Activated naive CD8-positive, alpha-beta T cell treated with anti-CD3 and anti-CD28 coated beads, Interleukin-2, amount 10 ng/mL, durations not matched to agents 7 days and 5 days (primary cell): ENCODE measurements at regions not wholly inside any gene's neighbourhood (a gene's known extent, or its start where the extent isn't known, plus 50 kb on each side); places are given as distances from the start of the nearest gene placed in this dataset.
"Not testable (repeated sequence)": the region's sequence is repeated elsewhere in the genome, so short reads cannot be mapped to it uniquely, and the experiment has no call there.

Source experiments
- ATAC-seq: fragments of 150-1000 bp; cut with Tn5 transposase; one replicate; pipeline ENCODE4 v1.10.0; 2021; ENCODE audit warnings: low read depth, moderate library complexity
- POLR2A ChIA-PET: fragments of 350-600 bp; sonication (Branson Sonifier 250); formaldehyde crosslinking; loops from one replicate; lab custom pipeline; 2021; ENCODE audit warnings: antibody characterized with exemption; lab: Charles Lee
- DNase-seq: peaks from one replicate; pipeline ENCODE4 v3.0.0; 2021
- H3K27ac Mint-ChIP-seq: one replicate; pipeline ENCODE4 v1.8.0; 2022; ENCODE audit warnings: mild to moderate bottlenecking, mixed read lengths
- H3K27me3 Mint-ChIP-seq: one replicate; pipeline ENCODE4 v1.8.0; 2022; ENCODE audit warnings: mild to moderate bottlenecking, moderate library complexity, mixed read lengths
- H3K36me3 Mint-ChIP-seq: one replicate; pipeline ENCODE4 v1.8.0; 2021; ENCODE audit warnings: mild to moderate bottlenecking, mixed read lengths
- H3K4me1 Mint-ChIP-seq: one replicate; pipeline ENCODE4 v1.8.0; 2021; ENCODE audit warnings: mixed read lengths
- H3K4me3 Mint-ChIP-seq: one replicate; pipeline ENCODE4 v1.8.0; 2022; ENCODE audit warnings: mild to moderate bottlenecking, moderate library complexity, mixed read lengths
- H3K9me3 Mint-ChIP-seq: one replicate; pipeline ENCODE4 v1.8.0; 2021; ENCODE audit warnings: mixed read lengths

GRCh38 chr10:15442056-15442455 lies 71.0 kb upstream of the FAM171A1 start:
- no peaks in the 10 kb centered on the region for H3K36me3 Mint-ChIP-seq
- H3K27me3 Mint-ChIP-seq = peaks cover 25% of the 10 kb centered on the region
- H3K27ac Mint-ChIP-seq = no peak overlapping the region
- no peaks in the 10 kb centered on the region for H3K9me3 Mint-ChIP-seq
- peaks cover 3% of the 10 kb centered on the region for H3K4me1 Mint-ChIP-seq
- POLR2A ChIA-PET = no interaction called here
- DNase-seq (no peak), ATAC-seq (no peak)
- H3K4me3 Mint-ChIP-seq = no peak overlapping the region

- H3K4me1 Mint-ChIP-seq = peaks cover 3% of the 10 kb centered on the region
- POLR2A ChIA-PET = no interaction called here
- no peaks in the 10 kb centered on the region for H3K36me3 Mint-ChIP-seq
- DNase-seq (no peak), ATAC-seq (no peak)
- H3K27ac Mint-ChIP-seq = no peak overlapping the region
- H3K27me3 Mint-ChIP-seq = peaks cover 28% of the 10 kb centered on the region
- H3K4me3 Mint-ChIP-seq = no peak overlapping the region
- no peaks in the 10 kb centered on the region for H3K9me3 Mint-ChIP-seq
Measured at GRCh38 chr10:15440204-15440711, 69.2 kb upstream of the FAM171A1 start.

GRCh38 chr10:15439341-15439842 lies 68.3 kb upstream of the FAM171A1 start:
- Mint-ChIP-seq H3K4me3 (no peak overlapping the region), H3K27me3 (peaks cover 28% of the 10 kb centered on the region), H3K27ac (no peak overlapping the region), H3K36me3 (no peaks in the 10 kb centered on the region), H3K9me3 (no peaks in the 10 kb centered on the region), H3K4me1 (peaks cover 3% of the 10 kb centered on the region)
- no peak for ATAC-seq
- POLR2A ChIA-PET = no interaction called here
- no peak for DNase-seq

GRCh38 chr10:15436696-15437095 lies 65.6 kb upstream of the FAM171A1 start:
- no peak overlapping the region for H3K4me3 Mint-ChIP-seq
- peaks cover 7% of the 10 kb centered on the region for H3K4me1 Mint-ChIP-seq
- POLR2A ChIA-PET = no interaction called here
- peaks cover 26% of the 10 kb centered on the region for H3K27me3 Mint-ChIP-seq
- DNase-seq (no peak), ATAC-seq (no peak)
- no peaks in the 10 kb centered on the region for H3K36me3 Mint-ChIP-seq
- H3K27ac Mint-ChIP-seq = no peak overlapping the region
- H3K9me3 Mint-ChIP-seq = no peaks in the 10 kb centered on the region

- H3K4me3 Mint-ChIP-seq = peak overlapping the region; percentile 82
- DNase-seq (no peak), ATAC-seq (no peak)
- peaks cover 4% of the 10 kb centered on the region for H3K4me1 Mint-ChIP-seq
- POLR2A ChIA-PET = no interaction called here
- H3K36me3 Mint-ChIP-seq = no peaks in the 10 kb centered on the region
- peak overlapping the region; percentile 13 for H3K27ac Mint-ChIP-seq
- no peaks in the 10 kb centered on the region for H3K9me3 Mint-ChIP-seq
- H3K27me3 Mint-ChIP-seq = peaks cover 18% of the 10 kb centered on the region
Measured at GRCh38 chr10:15433850-15434537, 62.9 kb upstream of the FAM171A1 start.

- ATAC-seq = no peak
- Mint-ChIP-seq H3K4me3 (no peak overlapping the region), H3K27me3 (peaks cover 11% of the 10 kb centered on the region), H3K36me3 (no peaks in the 10 kb centered on the region), H3K27ac (no peak overlapping the region), H3K4me1 (peaks cover 4% of the 10 kb centered on the region), H3K9me3 (no peaks in the 10 kb centered on the region)
- DNase-seq = no peak
- POLR2A ChIA-PET = no interaction called here
Measured at GRCh38 chr10:15432266-15432665, 61.2 kb upstream of the FAM171A1 start.

GRCh38 chr10:15430969-15431771 lies 60.1 kb upstream of the FAM171A1 start:
- H3K4me1 Mint-ChIP-seq = peaks cover 4% of the 10 kb centered on the region
- DNase-seq (no peak), ATAC-seq (no peak)
- H3K9me3 Mint-ChIP-seq = no peaks in the 10 kb centered on the region
- H3K27ac Mint-ChIP-seq = no peak overlapping the region
- no peaks in the 10 kb centered on the region for H3K36me3 Mint-ChIP-seq
- POLR2A ChIA-PET = no interaction called here
- no peak overlapping the region for H3K4me3 Mint-ChIP-seq
- H3K27me3 Mint-ChIP-seq = peaks cover 4% of the 10 kb centered on the region

GRCh38 chr10:15428681-15429080 lies 57.6 kb upstream of the FAM171A1 start:
- Mint-ChIP-seq H3K9me3 (no peaks in the 10 kb centered on the region), H3K27ac (no peak overlapping the region), H3K36me3 (no peaks in the 10 kb centered on the region), H3K4me1 (no peaks in the 10 kb centered on the region), H3K4me3 (no peak overlapping the region), H3K27me3 (peaks cover 6% of the 10 kb centered on the region)
- POLR2A ChIA-PET = no interaction called here
- ATAC-seq (no peak), DNase-seq (no peak)

- H3K4me1 Mint-ChIP-seq = no peaks in the 10 kb centered on the region
- ATAC-seq = no peak
- POLR2A ChIA-PET = no interaction called here
Measured at GRCh38 chr10:15427843-15428414, 56.8 kb upstream of the FAM171A1 start.

GRCh38 chr10:15426558-15426957 lies 55.5 kb upstream of the FAM171A1 start:
- Mint-ChIP-seq H3K4me1 (no peaks in the 10 kb centered on the region), H3K27ac (no peak overlapping the region), H3K9me3 (no peaks in the 10 kb centered on the region), H3K36me3 (no peaks in the 10 kb centered on the region), H3K27me3 (peaks cover 10% of the 10 kb centered on the region), H3K4me3 (no peak overlapping the region)
- POLR2A ChIA-PET = no interaction called here
- DNase-seq = no peak
- ATAC-seq = peak; percentile 61

More at GRCh38 chr10:15427843-15428414, 56.8 kb upstream of the FAM171A1 start:
- Mint-ChIP-seq H3K27me3 (peaks cover 10% of the 10 kb centered on the region), H3K36me3 (no peaks in the 10 kb centered on the region), H3K4me3 (no peak overlapping the region), H3K9me3 (no peaks in the 10 kb centered on the region), H3K27ac (no peak overlapping the region)
- no peak for DNase-seq

GRCh38 chr10:15426115-15426514 lies 55.0 kb upstream of the FAM171A1 start:
- H3K4me3 Mint-ChIP-seq = no peak overlapping the region
- no peak for DNase-seq
- POLR2A ChIA-PET = no interaction called here

GRCh38 chr10:15421875-15422274 lies 50.8 kb upstream of the FAM171A1 start:
- H3K4me3 Mint-ChIP-seq, POLR2A ChIA-PET, ATAC-seq, H3K27ac Mint-ChIP-seq, DNase-seq, H3K9me3 Mint-ChIP-seq, H3K27me3 Mint-ChIP-seq, H3K4me1 Mint-ChIP-seq, H3K36me3 Mint-ChIP-seq: not testable (repeated sequence)

More at GRCh38 chr10:15426115-15426514, 55.0 kb upstream of the FAM171A1 start:
- Mint-ChIP-seq H3K36me3 (no peaks in the 10 kb centered on the region), H3K4me1 (no peaks in the 10 kb centered on the region), H3K27me3 (peaks cover 10% of the 10 kb centered on the region), H3K27ac (no peak overlapping the region), H3K9me3 (no peaks in the 10 kb centered on the region)
- ATAC-seq = no peak
